GM12873 (cell line): ENCODE measurements at regions not wholly inside any gene's neighbourhood (a gene's known extent, or its start where the extent isn't known, plus 50 kb on each side); places are given as distances from the start of the nearest gene placed in this dataset.

Experiments used
- TF ChIP-seq, protein P1 (sequence below): IDR thresholded peaks from 2 replicates; pipeline ENCODE4 v1.5.1; 2012; ENCODE audit warnings: low read depth, mild to moderate bottlenecking, moderate library complexity, low read length, control low read depth; ENCODE audit not compliant: insufficient read depth; ENCODE audit errors: missing control alignments

DNA sequence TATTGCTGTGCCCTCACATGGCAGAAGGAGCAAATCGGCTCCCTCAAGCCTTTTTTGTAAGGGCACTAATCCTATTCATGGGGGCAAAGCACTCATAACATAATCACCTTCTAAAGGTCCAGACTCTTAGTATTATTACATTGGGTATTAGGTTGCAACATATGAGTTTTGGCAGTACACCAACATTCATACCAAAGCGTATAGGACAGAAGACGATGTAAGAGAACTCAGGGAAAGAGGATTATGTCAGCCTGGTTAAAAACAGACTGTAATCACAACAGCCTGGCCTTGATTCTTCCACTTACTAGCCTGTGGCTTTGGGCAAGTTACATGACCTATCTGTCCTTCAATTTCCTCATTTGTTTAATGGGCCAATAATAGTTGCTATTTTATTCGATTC lies 828.5 kb upstream of the NECTIN3 start:
- TF ChIP-seq, protein P1, sequence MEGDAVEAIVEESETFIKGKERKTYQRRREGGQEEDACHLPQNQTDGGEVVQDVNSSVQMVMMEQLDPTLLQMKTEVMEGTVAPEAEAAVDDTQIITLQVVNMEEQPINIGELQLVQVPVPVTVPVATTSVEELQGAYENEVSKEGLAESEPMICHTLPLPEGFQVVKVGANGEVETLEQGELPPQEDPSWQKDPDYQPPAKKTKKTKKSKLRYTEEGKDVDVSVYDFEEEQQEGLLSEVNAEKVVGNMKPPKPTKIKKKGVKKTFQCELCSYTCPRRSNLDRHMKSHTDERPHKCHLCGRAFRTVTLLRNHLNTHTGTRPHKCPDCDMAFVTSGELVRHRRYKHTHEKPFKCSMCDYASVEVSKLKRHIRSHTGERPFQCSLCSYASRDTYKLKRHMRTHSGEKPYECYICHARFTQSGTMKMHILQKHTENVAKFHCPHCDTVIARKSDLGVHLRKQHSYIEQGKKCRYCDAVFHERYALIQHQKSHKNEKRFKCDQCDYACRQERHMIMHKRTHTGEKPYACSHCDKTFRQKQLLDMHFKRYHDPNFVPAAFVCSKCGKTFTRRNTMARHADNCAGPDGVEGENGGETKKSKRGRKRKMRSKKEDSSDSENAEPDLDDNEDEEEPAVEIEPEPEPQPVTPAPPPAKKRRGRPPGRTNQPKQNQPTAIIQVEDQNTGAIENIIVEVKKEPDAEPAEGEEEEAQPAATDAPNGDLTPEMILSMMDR, result no peak

DNA sequence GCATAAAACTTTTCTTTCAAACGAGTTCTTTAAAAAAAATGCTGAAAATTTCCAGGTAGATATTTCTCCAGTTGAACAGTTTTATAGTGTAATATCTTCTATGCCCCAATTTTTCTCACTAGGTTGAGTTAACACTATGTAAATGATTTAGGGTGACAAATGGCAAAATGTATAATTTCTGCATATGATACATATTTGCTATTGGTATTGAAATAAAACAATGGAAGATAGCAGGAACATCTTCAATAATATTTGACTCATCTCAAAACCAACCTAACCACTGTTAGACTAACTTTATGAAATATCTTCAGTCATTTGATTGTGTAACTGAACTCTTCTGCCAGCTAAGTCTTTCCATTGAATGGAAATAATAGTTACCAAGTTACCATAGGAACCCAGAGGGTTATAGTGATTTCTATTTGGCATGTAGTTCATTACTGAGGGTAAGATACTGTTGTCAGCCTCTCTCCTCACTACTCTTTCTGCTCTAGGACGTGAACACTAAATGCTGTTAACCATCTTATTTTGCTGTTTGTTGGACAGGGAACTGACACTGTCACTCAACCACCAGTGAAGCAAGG lies 824.7 kb upstream of the NECTIN3 start:
- TF ChIP-seq, protein P1, result no peak

DNA sequence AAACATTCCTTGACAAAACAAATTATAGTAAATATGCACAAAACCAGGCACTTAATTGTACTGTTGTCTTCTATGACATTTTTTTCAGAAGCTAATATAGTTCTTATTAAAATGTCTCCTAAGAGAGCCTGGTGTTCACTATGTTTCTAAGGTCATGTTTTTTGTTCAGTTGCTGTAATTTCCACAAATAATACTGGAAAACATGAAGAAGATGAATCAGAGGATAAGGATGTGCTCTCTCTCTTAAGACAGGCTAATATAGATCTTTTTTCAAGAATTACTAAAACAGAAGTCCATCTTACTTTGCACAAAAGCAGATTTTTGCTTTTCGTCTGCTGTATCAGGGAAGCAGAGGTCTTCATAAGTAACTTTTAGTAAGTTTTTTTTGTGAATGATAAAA lies 823.0 kb upstream of the NECTIN3 start:
- TF ChIP-seq, protein P1, result no peak

DNA sequence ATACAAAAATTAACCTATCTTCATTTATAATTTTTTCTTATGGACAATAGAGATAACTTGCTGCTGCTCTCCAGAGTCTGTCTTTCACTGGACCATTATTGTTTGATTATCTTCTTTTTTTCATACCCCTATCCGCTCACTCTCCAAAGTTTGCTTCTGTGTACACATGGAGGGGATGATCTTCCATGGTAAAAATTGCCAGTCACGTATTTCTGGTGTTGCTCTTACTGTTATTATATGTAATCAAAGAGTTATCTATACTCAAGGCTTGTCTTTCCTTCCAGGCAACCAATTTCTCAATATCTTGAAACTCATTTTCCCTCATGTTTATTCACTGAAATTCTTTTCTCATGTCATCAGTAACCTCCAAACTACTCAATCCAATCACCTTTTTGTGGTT lies 817.8 kb upstream of the NECTIN3 start:
- TF ChIP-seq, protein P1, result no peak

DNA sequence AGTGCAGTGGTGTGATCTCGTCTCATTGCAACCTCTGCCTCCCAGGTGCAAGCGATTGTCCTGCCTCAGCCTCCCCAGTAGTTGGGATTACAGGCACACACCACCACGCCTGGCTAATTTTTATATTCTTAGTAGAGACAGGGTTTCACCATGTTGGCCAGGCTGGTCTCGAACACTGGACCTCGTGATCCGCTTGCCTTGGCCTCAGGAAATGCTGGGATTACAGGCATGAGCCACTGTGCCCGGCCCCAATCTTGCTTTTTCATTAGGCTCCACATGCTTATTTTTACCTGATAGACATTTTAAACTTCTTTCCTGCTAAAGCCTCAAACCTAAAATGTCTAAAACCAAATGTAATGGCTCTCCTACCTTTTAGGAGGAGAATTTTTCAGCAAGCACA lies 817.0 kb upstream of the NECTIN3 start:
- TF ChIP-seq, protein P1, result no peak

DNA sequence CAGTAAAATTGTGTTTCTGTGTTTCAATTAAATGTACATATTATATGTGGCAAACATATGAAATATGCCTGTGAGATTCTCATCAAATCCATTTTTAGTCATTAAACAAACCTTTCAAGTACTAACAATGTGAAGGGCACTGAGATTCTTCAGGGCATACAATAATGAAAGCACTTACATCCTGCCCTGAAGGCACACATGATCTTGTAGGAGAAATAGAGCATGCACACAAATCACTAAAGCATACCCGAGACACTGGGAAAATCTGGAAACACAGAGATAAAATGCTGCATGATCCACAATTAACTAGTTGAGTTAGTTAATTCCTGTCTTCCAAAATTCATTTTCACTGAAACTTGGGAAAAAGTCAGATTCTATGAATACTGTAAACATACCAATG lies 810.5 kb upstream of the NECTIN3 start:
- TF ChIP-seq, protein P1, result no peak

DNA sequence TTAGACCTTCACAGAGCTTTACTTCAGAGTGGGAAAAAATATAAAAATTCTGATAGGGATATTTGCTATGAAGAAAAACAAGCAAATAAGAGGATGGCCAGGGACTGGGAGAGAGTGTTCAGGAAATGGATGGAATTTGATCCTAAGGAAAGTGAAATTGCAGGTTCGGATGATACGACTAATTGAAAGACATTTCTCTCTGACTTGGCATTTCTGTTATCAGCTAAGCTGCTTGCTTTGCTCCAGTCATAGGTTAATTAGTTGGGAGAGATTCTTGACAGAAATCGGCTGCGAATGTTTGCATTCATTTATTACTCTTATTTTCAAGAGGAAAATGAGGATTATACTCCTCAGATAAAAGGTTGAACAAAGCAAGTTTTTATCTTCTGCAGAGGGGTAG lies 808.7 kb upstream of the NECTIN3 start:
- TF ChIP-seq, protein P1, result no peak
